ENCODE measurements at regions not wholly inside any gene's neighbourhood (a gene's known extent, or its start where the extent isn't known, plus 50 kb on each side); places are given as distances from the start of the nearest gene placed in this dataset.

DNA sequence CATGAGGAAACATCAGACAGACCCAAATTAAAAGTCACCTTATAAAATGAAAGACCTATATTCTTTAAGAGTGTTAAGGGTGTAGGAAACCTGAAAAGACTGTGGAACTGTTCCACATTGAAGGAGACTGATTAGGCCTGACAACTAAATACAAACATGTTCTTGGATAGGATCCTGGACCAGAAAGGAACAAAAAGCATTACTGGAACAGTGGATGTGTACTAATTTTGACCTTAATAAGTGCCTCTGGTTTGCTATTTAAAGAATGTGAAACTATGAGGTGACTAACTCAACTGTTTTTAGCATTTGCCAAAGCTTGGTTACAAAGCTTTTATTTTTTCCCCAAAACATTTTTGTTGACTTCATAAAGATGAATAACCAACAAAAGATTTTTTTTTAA lies 340.6 kb downstream of the CAAP1 start:
- TF ChIP-seq, protein P1, sequence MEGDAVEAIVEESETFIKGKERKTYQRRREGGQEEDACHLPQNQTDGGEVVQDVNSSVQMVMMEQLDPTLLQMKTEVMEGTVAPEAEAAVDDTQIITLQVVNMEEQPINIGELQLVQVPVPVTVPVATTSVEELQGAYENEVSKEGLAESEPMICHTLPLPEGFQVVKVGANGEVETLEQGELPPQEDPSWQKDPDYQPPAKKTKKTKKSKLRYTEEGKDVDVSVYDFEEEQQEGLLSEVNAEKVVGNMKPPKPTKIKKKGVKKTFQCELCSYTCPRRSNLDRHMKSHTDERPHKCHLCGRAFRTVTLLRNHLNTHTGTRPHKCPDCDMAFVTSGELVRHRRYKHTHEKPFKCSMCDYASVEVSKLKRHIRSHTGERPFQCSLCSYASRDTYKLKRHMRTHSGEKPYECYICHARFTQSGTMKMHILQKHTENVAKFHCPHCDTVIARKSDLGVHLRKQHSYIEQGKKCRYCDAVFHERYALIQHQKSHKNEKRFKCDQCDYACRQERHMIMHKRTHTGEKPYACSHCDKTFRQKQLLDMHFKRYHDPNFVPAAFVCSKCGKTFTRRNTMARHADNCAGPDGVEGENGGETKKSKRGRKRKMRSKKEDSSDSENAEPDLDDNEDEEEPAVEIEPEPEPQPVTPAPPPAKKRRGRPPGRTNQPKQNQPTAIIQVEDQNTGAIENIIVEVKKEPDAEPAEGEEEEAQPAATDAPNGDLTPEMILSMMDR (IDR thresholded peaks at IDR 0.05; ENCODE audit: low read depth, low read length) = no peak
- no peak for DNase-seq (ENCODE audit: low read depth, low spot score)
- no peak overlapping the region for H3K4me3 ChIP-seq (ENCODE audit: low read depth, low read length)
- in situ Hi-C loops (cut with HindIII; ENCODE audit: low sequenced_read_pairs) = no loop called here

DNA sequence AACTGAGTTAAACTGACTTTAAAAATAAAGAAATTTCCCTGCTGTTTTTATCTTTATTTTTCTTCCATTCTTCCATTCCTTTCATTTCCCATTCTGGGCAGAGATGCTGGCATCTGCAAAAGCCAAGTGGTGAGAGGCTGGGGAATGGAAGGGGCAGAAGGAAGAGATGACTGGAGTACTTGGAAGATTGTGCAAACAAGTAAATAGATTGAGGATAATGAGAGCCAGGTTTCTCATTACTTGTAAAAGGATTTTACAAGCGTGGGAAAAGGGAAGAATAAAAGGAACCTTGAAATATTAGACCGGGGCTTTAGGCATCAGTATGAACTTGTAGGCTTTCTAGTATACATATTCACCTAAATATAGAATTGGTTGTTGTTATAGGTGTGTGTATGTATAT lies 341.2 kb downstream of the CAAP1 start:
- no peak for DNase-seq (ENCODE audit: low read depth, low spot score)
- in situ Hi-C loops (cut with HindIII; ENCODE audit: low sequenced_read_pairs) = no loop called here
- H3K4me3 ChIP-seq (ENCODE audit: low read depth, low read length) = no peak overlapping the region
- TF ChIP-seq, protein P1 (IDR thresholded peaks at IDR 0.05; ENCODE audit: low read depth, low read length) = no peak

DNA sequence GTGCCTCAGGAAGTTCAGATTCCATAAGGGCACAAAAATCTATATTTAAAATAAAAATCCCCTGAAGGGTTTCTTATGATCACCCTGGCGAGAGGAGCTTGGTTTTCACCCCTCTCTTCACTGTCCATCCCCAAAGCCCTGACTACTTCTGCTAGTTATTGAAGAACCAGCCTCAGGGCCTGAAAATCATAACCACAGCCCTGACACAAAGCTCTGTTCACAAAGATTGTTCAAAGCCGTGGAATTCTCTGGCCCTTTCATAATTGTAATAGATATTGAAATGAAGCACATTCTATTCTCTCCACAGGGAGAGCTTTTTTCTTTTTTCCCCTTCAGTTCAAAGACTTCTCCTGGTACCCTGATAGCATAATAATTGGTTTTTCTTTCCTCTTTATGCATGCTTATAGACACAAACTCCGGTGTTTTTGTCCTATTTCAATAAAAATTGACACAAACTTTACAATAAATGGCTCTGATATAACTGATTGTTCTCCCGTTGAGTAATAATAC lies 343.8 kb downstream of the CAAP1 start:
- H3K4me3 ChIP-seq (ENCODE audit: low read depth, low read length) = no peak overlapping the region
- in situ Hi-C loops (cut with HindIII; ENCODE audit: low sequenced_read_pairs) = no loop called here
- TF ChIP-seq, protein P1 (IDR thresholded peaks at IDR 0.05; ENCODE audit: low read depth, low read length) = no peak
- no peak for DNase-seq (ENCODE audit: low read depth, low spot score)

- TF ChIP-seq, protein P1 (IDR thresholded peaks at IDR 0.05; ENCODE audit: low read depth, low read length) = no peak
- in situ Hi-C loops (cut with HindIII; ENCODE audit: low sequenced_read_pairs) = no loop called here
These were observed 352.6 kb downstream of the CAAP1 start for GRCh38 chr9:26539867-26540493.

GRCh38 chr9:26537211-26537610 lies 355.4 kb downstream of the CAAP1 start:
- TF ChIP-seq, protein P1 (IDR thresholded peaks at IDR 0.05; ENCODE audit: low read depth, low read length) = no peak
- DNase-seq (ENCODE audit: low read depth, low spot score) = no peak
- in situ Hi-C loops (cut with HindIII; ENCODE audit: low sequenced_read_pairs) = no loop called here
- no peak overlapping the region for H3K4me3 ChIP-seq (ENCODE audit: low read depth, low read length)

More at GRCh38 chr9:26539867-26540493, 352.6 kb downstream of the CAAP1 start:
- no peak overlapping the region for H3K4me3 ChIP-seq (ENCODE audit: low read depth, low read length)
- no peak for DNase-seq (ENCODE audit: low read depth, low spot score)

- in situ Hi-C loops (cut with HindIII; ENCODE audit: low sequenced_read_pairs) = no loop called here
- TF ChIP-seq, protein P1 (IDR thresholded peaks at IDR 0.05; ENCODE audit: low read depth, low read length) = no peak
- H3K4me3 ChIP-seq (ENCODE audit: low read depth, low read length) = no peak overlapping the region
- DNase-seq (ENCODE audit: low read depth, low spot score) = no peak
These were observed 357.5 kb downstream of the CAAP1 start for GRCh38 chr9:26535151-26535550.
